Epithelial cell of esophagus (primary cell): ENCODE measurements at regions not wholly inside any gene's neighbourhood (a gene's known extent, or its start where the extent isn't known, plus 50 kb on each side); places are given as distances from the start of the nearest gene placed in this dataset.
A peak's percentile ranks its signal among the peaks of the same experiment; 100 is the strongest.
"Not testable (repeated sequence)": the region's sequence is repeated elsewhere in the genome, so short reads cannot be mapped to it uniquely, and the experiment has no call there.

ENCODE experiments used
- DNase-seq: peaks from one replicate; pipeline ENCODE4 v3.0.0; 2010; ENCODE audit warnings: low read depth
- H3K4me3 ChIP-seq: 2 replicates; pipeline ENCODE4 v1.5.1; 2011; ENCODE audit warnings: mild to moderate bottlenecking, low read length, control low read depth
- CTCF ChIP-seq: IDR thresholded peaks from 2 replicates; pipeline ENCODE4 v1.5.1; 2011; ENCODE audit warnings: low read depth, mild to moderate bottlenecking, low read length, control low read depth, inconsistent platforms; ENCODE audit not compliant: insufficient read depth; ENCODE audit errors: missing control alignments

GRCh38 chr3:107201146-107201545 lies 176.1 kb upstream of the CCDC54 start:
- DNase-seq: peak; percentile 66
- no peak for TF ChIP-seq CTCF
- H3K4me3 ChIP-seq: no peak overlapping the region

- not testable (repeated sequence) for DNase-seq, H3K4me3 ChIP-seq
These were observed 174.4 kb upstream of the CCDC54 start for GRCh38 chr3:107202885-107203284.

GRCh38 chr3:107204121-107204520 lies 173.1 kb upstream of the CCDC54 start:
- TF ChIP-seq CTCF: no peak
- H3K4me3 ChIP-seq: no peak overlapping the region
- no peak for DNase-seq

- no peak for DNase-seq
- no peak for TF ChIP-seq CTCF
- H3K4me3 ChIP-seq: no peak overlapping the region
These were observed 171.9 kb upstream of the CCDC54 start for GRCh38 chr3:107205358-107205757.

- peak; percentile 70 for DNase-seq
- no peak overlapping the region for H3K4me3 ChIP-seq
- peak; percentile 78 for TF ChIP-seq CTCF
These were observed 171.1 kb upstream of the CCDC54 start for GRCh38 chr3:107206141-107206540.

GRCh38 chr3:107206945-107207344 lies 170.3 kb upstream of the CCDC54 start:
- no peak overlapping the region for H3K4me3 ChIP-seq
- no peak for TF ChIP-seq CTCF
- no peak for DNase-seq

- DNase-seq: peak; percentile 66
- TF ChIP-seq CTCF: no peak
- no peak overlapping the region for H3K4me3 ChIP-seq
These were observed 169.1 kb upstream of the CCDC54 start for GRCh38 chr3:107208100-107208499.

- DNase-seq: no peak
- no peak for TF ChIP-seq CTCF
- H3K4me3 ChIP-seq: no peak overlapping the region
These were observed 168.4 kb upstream of the CCDC54 start for GRCh38 chr3:107208796-107209195.
